ENCODE measurements at regions not wholly inside any gene's neighbourhood (a gene's known extent, or its start where the extent isn't known, plus 50 kb on each side); places are given as distances from the start of the nearest gene placed in this dataset.

- no peak for TF ChIP-seq CEBPB (IDR thresholded peaks at IDR 0.05; ENCODE audit: low read depth)
- TF ChIP-seq, protein P1, sequence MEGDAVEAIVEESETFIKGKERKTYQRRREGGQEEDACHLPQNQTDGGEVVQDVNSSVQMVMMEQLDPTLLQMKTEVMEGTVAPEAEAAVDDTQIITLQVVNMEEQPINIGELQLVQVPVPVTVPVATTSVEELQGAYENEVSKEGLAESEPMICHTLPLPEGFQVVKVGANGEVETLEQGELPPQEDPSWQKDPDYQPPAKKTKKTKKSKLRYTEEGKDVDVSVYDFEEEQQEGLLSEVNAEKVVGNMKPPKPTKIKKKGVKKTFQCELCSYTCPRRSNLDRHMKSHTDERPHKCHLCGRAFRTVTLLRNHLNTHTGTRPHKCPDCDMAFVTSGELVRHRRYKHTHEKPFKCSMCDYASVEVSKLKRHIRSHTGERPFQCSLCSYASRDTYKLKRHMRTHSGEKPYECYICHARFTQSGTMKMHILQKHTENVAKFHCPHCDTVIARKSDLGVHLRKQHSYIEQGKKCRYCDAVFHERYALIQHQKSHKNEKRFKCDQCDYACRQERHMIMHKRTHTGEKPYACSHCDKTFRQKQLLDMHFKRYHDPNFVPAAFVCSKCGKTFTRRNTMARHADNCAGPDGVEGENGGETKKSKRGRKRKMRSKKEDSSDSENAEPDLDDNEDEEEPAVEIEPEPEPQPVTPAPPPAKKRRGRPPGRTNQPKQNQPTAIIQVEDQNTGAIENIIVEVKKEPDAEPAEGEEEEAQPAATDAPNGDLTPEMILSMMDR (IDR thresholded peaks at IDR 0.05 in 2 of 3, conservative IDR thresholded peaks at IDR 0.05 in 1 of 3; ENCODE audit: borderline replicate concordance in 1 of 3, insufficient read depth in 1 of 3, low read depth in 2 of 3, low read length in 2 of 3) = no peak
- TF ChIP-seq SIN3A (IDR thresholded peaks at IDR 0.05; ENCODE audit: low read depth) = no peak
- no peak for TF ChIP-seq EZH2 (IDR thresholded peaks at IDR 0.05)
- no peak for TF ChIP-seq JUND (IDR thresholded peaks at IDR 0.05)
- TF ChIP-seq TCF7L2 (IDR thresholded peaks at IDR 0.05; ENCODE audit: borderline replicate concordance, extremely low read depth, insufficient read depth, insufficient read length) = no peak
These were observed 217.5 kb upstream of the C14orf180 start for GRCh38 chr14:104361921-104362681.
